ENCODE measurements at regions not wholly inside any gene's neighbourhood (a gene's known extent, or its start where the extent isn't known, plus 50 kb on each side); places are given as distances from the start of the nearest gene placed in this dataset.

DNA sequence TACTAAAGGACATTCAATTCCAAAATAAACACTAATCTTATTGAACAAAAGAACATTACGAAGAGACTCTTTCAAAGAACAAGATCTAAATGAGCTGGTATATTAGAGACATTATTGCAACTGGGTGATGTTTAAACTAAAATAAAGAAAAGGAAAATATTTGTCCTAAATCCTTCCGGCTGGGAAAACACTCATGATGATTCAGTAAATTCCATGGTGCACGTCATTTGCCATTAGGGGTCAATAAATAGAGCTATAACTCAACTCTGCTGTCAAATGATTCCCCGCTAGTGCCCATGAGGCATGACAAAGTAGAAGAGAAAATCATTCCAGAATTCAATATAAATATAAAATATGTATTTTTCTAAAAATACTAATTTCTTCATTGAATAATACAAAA, 565.5 kb upstream of the TUSC1 start:
- H3K9me3 Mint-ChIP-seq (ENCODE audit: low read depth): peaks cover 3% of the 10 kb centered on the region
- H3K36me3 Mint-ChIP-seq (ENCODE audit: insufficient read depth): no peaks in the 10 kb centered on the region
- no peak for DNase-seq (ENCODE audit: low spot score, unreplicated experiment)
- peak overlapping the region; percentile 6 for H3K27ac Mint-ChIP-seq
- TF ChIP-seq, protein P1, sequence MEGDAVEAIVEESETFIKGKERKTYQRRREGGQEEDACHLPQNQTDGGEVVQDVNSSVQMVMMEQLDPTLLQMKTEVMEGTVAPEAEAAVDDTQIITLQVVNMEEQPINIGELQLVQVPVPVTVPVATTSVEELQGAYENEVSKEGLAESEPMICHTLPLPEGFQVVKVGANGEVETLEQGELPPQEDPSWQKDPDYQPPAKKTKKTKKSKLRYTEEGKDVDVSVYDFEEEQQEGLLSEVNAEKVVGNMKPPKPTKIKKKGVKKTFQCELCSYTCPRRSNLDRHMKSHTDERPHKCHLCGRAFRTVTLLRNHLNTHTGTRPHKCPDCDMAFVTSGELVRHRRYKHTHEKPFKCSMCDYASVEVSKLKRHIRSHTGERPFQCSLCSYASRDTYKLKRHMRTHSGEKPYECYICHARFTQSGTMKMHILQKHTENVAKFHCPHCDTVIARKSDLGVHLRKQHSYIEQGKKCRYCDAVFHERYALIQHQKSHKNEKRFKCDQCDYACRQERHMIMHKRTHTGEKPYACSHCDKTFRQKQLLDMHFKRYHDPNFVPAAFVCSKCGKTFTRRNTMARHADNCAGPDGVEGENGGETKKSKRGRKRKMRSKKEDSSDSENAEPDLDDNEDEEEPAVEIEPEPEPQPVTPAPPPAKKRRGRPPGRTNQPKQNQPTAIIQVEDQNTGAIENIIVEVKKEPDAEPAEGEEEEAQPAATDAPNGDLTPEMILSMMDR (IDR thresholded peaks at IDR 0.05; ENCODE audit: unreplicated experiment): no peak
- H3K4me3 Mint-ChIP-seq (ENCODE audit: low read depth): no peak overlapping the region
- peaks cover 8% of the 10 kb centered on the region for H3K4me1 Mint-ChIP-seq (ENCODE audit: low read depth)
- no peaks in the 10 kb centered on the region for H3K27me3 Mint-ChIP-seq

GRCh38 chr9:26243029-26243697, 564.9 kb upstream of the TUSC1 start:
- DNase-seq (ENCODE audit: low spot score, unreplicated experiment): no peak
- H3K4me3 Mint-ChIP-seq (ENCODE audit: low read depth): no peak overlapping the region
- no peaks in the 10 kb centered on the region for H3K9me3 Mint-ChIP-seq (ENCODE audit: low read depth)
- peak overlapping the region; percentile 6 for H3K27ac Mint-ChIP-seq
- TF ChIP-seq, protein P1 (IDR thresholded peaks at IDR 0.05; ENCODE audit: unreplicated experiment): no peak
- H3K36me3 Mint-ChIP-seq (ENCODE audit: insufficient read depth): no peaks in the 10 kb centered on the region
- H3K27me3 Mint-ChIP-seq: no peaks in the 10 kb centered on the region
- peaks cover 8% of the 10 kb centered on the region for H3K4me1 Mint-ChIP-seq (ENCODE audit: low read depth)

- Mint-ChIP-seq H3K4me1 (ENCODE audit: low read depth) (peaks cover 8% of the 10 kb centered on the region), H3K27me3 (no peaks in the 10 kb centered on the region), H3K4me3 (ENCODE audit: low read depth) (no peak overlapping the region), H3K27ac (peak overlapping the region; percentile 25), H3K9me3 (ENCODE audit: low read depth) (no peaks in the 10 kb centered on the region), H3K36me3 (ENCODE audit: insufficient read depth) (no peaks in the 10 kb centered on the region)
- TF ChIP-seq, protein P1 (IDR thresholded peaks at IDR 0.05; ENCODE audit: unreplicated experiment): no peak
- DNase-seq (ENCODE audit: low spot score, unreplicated experiment): no peak
These were observed 561.8 kb upstream of the TUSC1 start for GRCh38 chr9:26240020-26240419.

GRCh38 chr9:26237256-26237655, 559.0 kb upstream of the TUSC1 start:
- TF ChIP-seq, protein P1 (IDR thresholded peaks at IDR 0.05; ENCODE audit: unreplicated experiment): no peak
- no peak for DNase-seq (ENCODE audit: low spot score, unreplicated experiment)
- Mint-ChIP-seq H3K27ac (no peak overlapping the region), H3K27me3 (no peaks in the 10 kb centered on the region), H3K4me1 (ENCODE audit: low read depth) (peaks cover 2% of the 10 kb centered on the region), H3K9me3 (ENCODE audit: low read depth) (no peaks in the 10 kb centered on the region), H3K4me3 (ENCODE audit: low read depth) (no peak overlapping the region), H3K36me3 (ENCODE audit: insufficient read depth) (no peaks in the 10 kb centered on the region)

DNA sequence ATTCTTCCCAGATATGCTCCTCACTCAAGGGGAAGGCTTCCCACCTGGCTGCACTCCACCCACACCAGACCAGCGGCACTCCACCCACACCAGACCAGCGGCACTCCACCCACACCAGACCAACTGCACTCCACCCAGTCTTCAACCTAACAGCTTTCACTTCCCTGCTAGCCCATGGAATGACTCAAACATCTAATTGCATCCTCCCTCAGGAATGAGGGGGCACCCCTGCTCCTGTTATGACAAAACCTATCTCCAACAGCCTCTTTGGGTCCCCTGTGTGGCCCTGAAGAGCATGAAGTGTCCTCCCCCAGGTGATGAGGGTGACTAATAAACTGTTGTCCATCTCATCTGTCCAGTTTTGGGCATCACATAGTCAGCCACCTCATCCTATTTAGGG, 556.6 kb upstream of the TUSC1 start:
- TF ChIP-seq, protein P1 (IDR thresholded peaks at IDR 0.05; ENCODE audit: unreplicated experiment): no peak
- no peak overlapping the region for H3K27ac Mint-ChIP-seq
- no peaks in the 10 kb centered on the region for H3K36me3 Mint-ChIP-seq (ENCODE audit: insufficient read depth)
- H3K27me3 Mint-ChIP-seq: no peaks in the 10 kb centered on the region
- no peak overlapping the region for H3K4me3 Mint-ChIP-seq (ENCODE audit: low read depth)
- H3K9me3 Mint-ChIP-seq (ENCODE audit: low read depth): no peaks in the 10 kb centered on the region
- peaks cover under 1% of the 10 kb centered on the region for H3K4me1 Mint-ChIP-seq (ENCODE audit: low read depth)
- no peak for DNase-seq (ENCODE audit: low spot score, unreplicated experiment)
